ENCODE measurements at regions not wholly inside any gene's neighbourhood (a gene's known extent, or its start where the extent isn't known, plus 50 kb on each side); places are given as distances from the start of the nearest gene placed in this dataset.

GRCh38 chr4:135948797-135949196, 1583.5 kb downstream of the PCDH18 start:
- no peak for ATAC-seq
- H3K4me1 ChIP-seq, result no peaks in the 10 kb centered on the region
- no peak overlapping the region for H3K4me3 ChIP-seq
- DNase-seq, result no peak
- TF ChIP-seq CTCF (IDR thresholded peaks at IDR 0.05), result no peak
- H3K27ac ChIP-seq, result no peak overlapping the region
- intact Hi-C loops (cut with DNase I), result no loop called here
- no peaks in the 10 kb centered on the region for H3K9me3 ChIP-seq
- no peaks in the 10 kb centered on the region for H3K36me3 ChIP-seq
- H3K27me3 ChIP-seq (ENCODE audit: low read depth), result no peaks in the 10 kb centered on the region

- DNase-seq, result no peak
- Histone ChIP-seq H3K4me3 (no peak overlapping the region), H3K4me1 (no peaks in the 10 kb centered on the region), H3K27me3 (ENCODE audit: low read depth) (no peaks in the 10 kb centered on the region), H3K27ac (no peak overlapping the region), H3K9me3 (no peaks in the 10 kb centered on the region), H3K36me3 (no peaks in the 10 kb centered on the region)
- TF ChIP-seq CTCF (IDR thresholded peaks at IDR 0.05), result no peak
- intact Hi-C loops (cut with DNase I), result no loop called here
- no peak for ATAC-seq
Observed at GRCh38 chr4:135941671-135942070, 1590.6 kb downstream of the PCDH18 start.

GRCh38 chr4:135934026-135934425, 1598.3 kb downstream of the PCDH18 start:
- Histone ChIP-seq H3K27ac (no peak overlapping the region), H3K27me3 (ENCODE audit: low read depth) (no peaks in the 10 kb centered on the region), H3K36me3 (no peaks in the 10 kb centered on the region), H3K4me1 (no peaks in the 10 kb centered on the region), H3K9me3 (no peaks in the 10 kb centered on the region), H3K4me3 (no peak overlapping the region)
- intact Hi-C loops (cut with DNase I), result no loop called here
- ATAC-seq, result no peak
- TF ChIP-seq CTCF (IDR thresholded peaks at IDR 0.05), result no peak
- no peak for DNase-seq

- intact Hi-C loops (cut with DNase I), result no loop called here
- no peak overlapping the region for H3K4me3 ChIP-seq
- H3K36me3 ChIP-seq, result no peaks in the 10 kb centered on the region
- no peak for DNase-seq
- no peaks in the 10 kb centered on the region for H3K9me3 ChIP-seq
- no peak for TF ChIP-seq CTCF (IDR thresholded peaks at IDR 0.05)
- H3K27ac ChIP-seq, result no peak overlapping the region
- H3K4me1 ChIP-seq, result no peaks in the 10 kb centered on the region
- ATAC-seq, result no peak
- no peaks in the 10 kb centered on the region for H3K27me3 ChIP-seq (ENCODE audit: low read depth)
Observed at GRCh38 chr4:135927651-135928050, 1604.6 kb downstream of the PCDH18 start.

GRCh38 chr4:135921081-135921480, 1611.2 kb downstream of the PCDH18 start:
- Histone ChIP-seq H3K36me3 (no peaks in the 10 kb centered on the region), H3K9me3 (no peaks in the 10 kb centered on the region), H3K27ac (no peak overlapping the region), H3K4me3 (no peak overlapping the region), H3K4me1 (no peaks in the 10 kb centered on the region), H3K27me3 (ENCODE audit: low read depth) (no peaks in the 10 kb centered on the region)
- DNase-seq (no peak), ATAC-seq (no peak)
- TF ChIP-seq CTCF (IDR thresholded peaks at IDR 0.05), result no peak
- intact Hi-C loops (cut with DNase I), result no loop called here

- intact Hi-C loops (cut with DNase I), result no loop called here
- DNase-seq, result no peak
- Histone ChIP-seq H3K4me1 (no peaks in the 10 kb centered on the region), H3K36me3 (no peaks in the 10 kb centered on the region), H3K27me3 (ENCODE audit: low read depth) (no peaks in the 10 kb centered on the region), H3K9me3 (no peaks in the 10 kb centered on the region), H3K27ac (no peak overlapping the region), H3K4me3 (no peak overlapping the region)
- no peak for TF ChIP-seq CTCF (IDR thresholded peaks at IDR 0.05)
- ATAC-seq, result no peak
Observed at GRCh38 chr4:135917011-135917410, 1615.3 kb downstream of the PCDH18 start.

Data from lower lobe of right lung (tissue), 2 donors.